Suprapubic skin (tissue), 4 donors: ENCODE measurements at regions not wholly inside any gene's neighbourhood (a gene's known extent, or its start where the extent isn't known, plus 50 kb on each side); places are given as distances from the start of the nearest gene placed in this dataset.

Experiments used
- EP300 ChIP-seq: sonication (generic); formaldehyde crosslinking; IDR thresholded peaks from one replicate; pipeline ENCODE4 v1.6.1; 2017; ENCODE audit warnings: antibody characterized with exemption
- POLR2A ChIP-seq, 2 donors: fragments of 450-650 bp; IDR thresholded peaks; one replicate each; pipeline ENCODE4 v1.6.1; 2017; ENCODE audit warnings: antibody characterized with exemption in 2 of 2, mild to moderate bottlenecking in 2 of 2, moderate library complexity in 2 of 2
- POLR2AphosphoS5 ChIP-seq, 3 donors: sonication (generic); formaldehyde crosslinking; IDR thresholded peaks; one replicate each; pipeline ENCODE4 v1.6.1; 2017; ENCODE audit warnings: antibody characterized with exemption in 3 of 3
- TF ChIP-seq, protein P1 (sequence below), 2 donors: fragments of 200-600 bp in 1 of 2; fragments of 450-650 bp in 1 of 2; sonication (generic) in 1 of 2; IDR thresholded peaks; one replicate each; pipeline ENCODE4 v1.5.1; 2016 to 2019; ENCODE audit warnings: antibody characterized with exemption in 2 of 2, mild to moderate bottlenecking in 1 of 2, moderate library complexity in 1 of 2

DNA sequence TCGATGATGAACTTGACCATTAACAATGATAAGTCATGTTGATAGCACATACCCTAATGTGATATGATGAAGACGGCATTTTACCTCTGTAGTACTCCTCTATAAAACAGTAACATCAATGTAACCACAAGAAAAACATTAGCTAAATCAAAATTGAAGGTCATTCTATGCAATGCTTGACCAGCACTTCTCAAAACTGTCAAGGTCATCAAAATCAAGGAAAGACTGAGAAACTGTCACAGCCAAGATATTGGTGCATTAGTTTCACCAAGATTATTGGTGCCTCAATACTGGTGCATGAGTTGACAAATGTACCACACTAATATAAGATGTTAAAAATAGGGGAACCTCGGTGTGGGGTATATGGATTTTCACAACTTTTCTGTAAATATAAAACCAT lies 251.1 kb upstream of the CNTN4 start:
- TF ChIP-seq, protein P1, sequence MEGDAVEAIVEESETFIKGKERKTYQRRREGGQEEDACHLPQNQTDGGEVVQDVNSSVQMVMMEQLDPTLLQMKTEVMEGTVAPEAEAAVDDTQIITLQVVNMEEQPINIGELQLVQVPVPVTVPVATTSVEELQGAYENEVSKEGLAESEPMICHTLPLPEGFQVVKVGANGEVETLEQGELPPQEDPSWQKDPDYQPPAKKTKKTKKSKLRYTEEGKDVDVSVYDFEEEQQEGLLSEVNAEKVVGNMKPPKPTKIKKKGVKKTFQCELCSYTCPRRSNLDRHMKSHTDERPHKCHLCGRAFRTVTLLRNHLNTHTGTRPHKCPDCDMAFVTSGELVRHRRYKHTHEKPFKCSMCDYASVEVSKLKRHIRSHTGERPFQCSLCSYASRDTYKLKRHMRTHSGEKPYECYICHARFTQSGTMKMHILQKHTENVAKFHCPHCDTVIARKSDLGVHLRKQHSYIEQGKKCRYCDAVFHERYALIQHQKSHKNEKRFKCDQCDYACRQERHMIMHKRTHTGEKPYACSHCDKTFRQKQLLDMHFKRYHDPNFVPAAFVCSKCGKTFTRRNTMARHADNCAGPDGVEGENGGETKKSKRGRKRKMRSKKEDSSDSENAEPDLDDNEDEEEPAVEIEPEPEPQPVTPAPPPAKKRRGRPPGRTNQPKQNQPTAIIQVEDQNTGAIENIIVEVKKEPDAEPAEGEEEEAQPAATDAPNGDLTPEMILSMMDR (IDR thresholded peaks at IDR 0.05): no peak
- TF ChIP-seq POLR2A (IDR thresholded peaks at IDR 0.05) (no peak), POLR2AphosphoS5 (IDR thresholded peaks at IDR 0.05) (no peak), EP300 (no peak)
